Glomerular visceral epithelial cell (primary cell): ENCODE measurements at regions not wholly inside any gene's neighbourhood (a gene's known extent, or its start where the extent isn't known, plus 50 kb on each side); places are given as distances from the start of the nearest gene placed in this dataset.
A peak's percentile ranks its signal among the peaks of the same experiment; 100 is the strongest.
"Not testable (repeated sequence)": the region's sequence is repeated elsewhere in the genome, so short reads cannot be mapped to it uniquely, and the experiment has no call there.

Experiments used
- DNase-seq: peaks from one replicate; pipeline ENCODE4 v3.0.0-alpha.2; 2016; ENCODE audit errors: extremely low spot score

- peak; percentile 90 for DNase-seq
Observed at GRCh38 chr7:149714081-149714909, 59.1 kb downstream of the ZNF467 start.

- DNase-seq: no peak
Observed at GRCh38 chr7:149713731-149714068, 59.7 kb downstream of the ZNF467 start.

GRCh38 chr7:149713061-149713730, 60.2 kb downstream of the ZNF467 start:
- no peak for DNase-seq

- DNase-seq: no peak
Observed at GRCh38 chr7:149708026-149708425, 65.4 kb downstream of the ZNF467 start.

GRCh38 chr7:149707448-149707886, 65.9 kb downstream of the ZNF467 start:
- peak; percentile 38 for DNase-seq

- no peak for DNase-seq
Observed at GRCh38 chr7:149706398-149706797, 67.0 kb downstream of the ZNF467 start.

- DNase-seq: no peak
Observed at GRCh38 chr7:149704507-149704906, 68.9 kb downstream of the ZNF467 start.

- no peak for DNase-seq
Observed at GRCh38 chr7:149703044-149703650, 70.2 kb downstream of the ZNF467 start.

- DNase-seq: no peak
Observed at GRCh38 chr7:149701495-149702240, 71.7 kb downstream of the ZNF467 start.

- DNase-seq: not testable (repeated sequence)
Observed at GRCh38 chr7:149697767-149698166, 75.6 kb downstream of the ZNF467 start.

- DNase-seq: no peak
Observed at GRCh38 chr7:149696280-149696679, 77.1 kb downstream of the ZNF467 start.

GRCh38 chr7:149692557-149692982, 80.8 kb downstream of the ZNF467 start:
- no peak for DNase-seq

GRCh38 chr7:149692056-149692455, 81.3 kb downstream of the ZNF467 start:
- DNase-seq: no peak

GRCh38 chr7:149690688-149691446, 82.5 kb downstream of the ZNF467 start:
- DNase-seq: peak; percentile 37

- no peak for DNase-seq
Observed at GRCh38 chr7:149689291-149689721, 84.1 kb downstream of the ZNF467 start.

- no peak for DNase-seq
Observed at GRCh38 chr7:149688836-149689235, 84.6 kb downstream of the ZNF467 start.

- DNase-seq: not testable (repeated sequence)
Observed at GRCh38 chr7:149687820-149688219, 85.6 kb downstream of the ZNF467 start.

- DNase-seq: no peak
Observed at GRCh38 chr7:149686449-149686848, 86.9 kb downstream of the ZNF467 start.

- DNase-seq: no peak
Observed at GRCh38 chr7:149686011-149686410, 87.4 kb downstream of the ZNF467 start.

- no peak for DNase-seq
Observed at GRCh38 chr7:149685455-149685854, 87.9 kb downstream of the ZNF467 start.

GRCh38 chr7:149683898-149684297, 89.5 kb downstream of the ZNF467 start:
- no peak for DNase-seq
